AG08395 (cell line): ENCODE measurements at regions not wholly inside any gene's neighbourhood (a gene's known extent, or its start where the extent isn't known, plus 50 kb on each side); places are given as distances from the start of the nearest gene placed in this dataset.

Source experiments
- DNase-seq: peaks from one replicate; pipeline ENCODE4 v3.0.0; 2012; ENCODE audit warnings: mixed read lengths, low spot score

GRCh38 chr2:220493871-220494525, 866.6 kb downstream of the SLC4A3 start:
- no peak for DNase-seq

GRCh38 chr2:220496513-220496912, 869.1 kb downstream of the SLC4A3 start:
- no peak for DNase-seq

GRCh38 chr2:220499225-220499624, 871.8 kb downstream of the SLC4A3 start:
- peak; percentile 80 for DNase-seq

- no peak for DNase-seq
Measured at GRCh38 chr2:220502539-220502938, 875.1 kb downstream of the SLC4A3 start.

- no peak for DNase-seq
Measured at GRCh38 chr2:220503431-220503830, 876.0 kb downstream of the SLC4A3 start.

- peak; percentile 60 for DNase-seq
Measured at GRCh38 chr2:220504938-220505503, 877.6 kb downstream of the SLC4A3 start.

- DNase-seq, result no peak
Measured at GRCh38 chr2:220506466-220506865, 879.0 kb downstream of the SLC4A3 start.

- DNase-seq, result no peak
Measured at GRCh38 chr2:220509096-220509757, 881.8 kb downstream of the SLC4A3 start.

GRCh38 chr2:220509966-220510365, 882.5 kb downstream of the SLC4A3 start:
- no peak for DNase-seq

- DNase-seq, result no peak
Measured at GRCh38 chr2:220510668-220511067, 883.2 kb downstream of the SLC4A3 start.

- peak; percentile 28 for DNase-seq
Measured at GRCh38 chr2:220512419-220512818, 885.0 kb downstream of the SLC4A3 start.

- no peak for DNase-seq
Measured at GRCh38 chr2:220513573-220514288, 886.3 kb downstream of the SLC4A3 start.

GRCh38 chr2:220521551-220521950, 894.1 kb downstream of the SLC4A3 start:
- DNase-seq, result no peak

- DNase-seq, result peak; percentile 40
Measured at GRCh38 chr2:220528180-220528675, 900.8 kb downstream of the SLC4A3 start.

GRCh38 chr2:220531216-220531615, 903.8 kb downstream of the SLC4A3 start:
- DNase-seq, result no peak

- DNase-seq, result peak; percentile 24
Measured at GRCh38 chr2:220533485-220533884, 906.1 kb downstream of the SLC4A3 start.

GRCh38 chr2:220539481-220539880, 912.1 kb downstream of the SLC4A3 start:
- no peak for DNase-seq

GRCh38 chr2:220544049-220544448, 916.6 kb downstream of the SLC4A3 start:
- DNase-seq, result no peak

GRCh38 chr2:220550995-220551700, 923.7 kb downstream of the SLC4A3 start:
- DNase-seq, result no peak

GRCh38 chr2:220552790-220553535, 925.5 kb downstream of the SLC4A3 start:
- DNase-seq, result peak; percentile 18

GRCh38 chr2:220555961-220556630, 928.7 kb downstream of the SLC4A3 start:
- no peak for DNase-seq
